GM21360 (cell line): ENCODE measurements at regions not wholly inside any gene's neighbourhood (a gene's known extent, or its start where the extent isn't known, plus 50 kb on each side); places are given as distances from the start of the nearest gene placed in this dataset.
"Not testable (repeated sequence)": the region's sequence is repeated elsewhere in the genome, so short reads cannot be mapped to it uniquely, and the experiment has no call there.

Experiments used
- ATAC-seq: cut with Tn5 transposase; IDR thresholded peaks from one replicate; pipeline ENCODE4 v1.9.1; 2021; ENCODE audit warnings: mild to moderate bottlenecking, moderate library complexity; ENCODE audit not compliant: unreplicated experiment

GRCh38 chr5:173667702-173668101 is 51.3 kb upstream of the BOD1 start:
- ATAC-seq, result no peak

GRCh38 chr5:173668245-173668800 is 51.9 kb upstream of the BOD1 start:
- no peak for ATAC-seq

GRCh38 chr5:173668910-173669309 is 52.5 kb upstream of the BOD1 start:
- no peak for ATAC-seq

- ATAC-seq, result no peak
Measured at GRCh38 chr5:173669483-173669882, 53.0 kb upstream of the BOD1 start.

- ATAC-seq, result no peak
Measured at GRCh38 chr5:173670130-173670651, 53.7 kb upstream of the BOD1 start.

- ATAC-seq, result no peak
Measured at GRCh38 chr5:173670791-173671120, 54.3 kb upstream of the BOD1 start.

GRCh38 chr5:173671121-173671949 is 54.9 kb upstream of the BOD1 start:
- no peak for ATAC-seq

- ATAC-seq, result no peak
Measured at GRCh38 chr5:173672166-173672565, 55.7 kb upstream of the BOD1 start.

- ATAC-seq, result no peak
Measured at GRCh38 chr5:173672891-173673290, 56.4 kb upstream of the BOD1 start.

GRCh38 chr5:173673295-173674101 is 57.0 kb upstream of the BOD1 start:
- ATAC-seq, result no peak

GRCh38 chr5:173675287-173675996 is 59.0 kb upstream of the BOD1 start:
- ATAC-seq, result no peak

GRCh38 chr5:173676375-173676774 is 59.9 kb upstream of the BOD1 start:
- ATAC-seq, result no peak

GRCh38 chr5:173677125-173677672 is 60.7 kb upstream of the BOD1 start:
- ATAC-seq, result no peak

- peak; percentile 44 for ATAC-seq
Measured at GRCh38 chr5:173679909-173680630, 63.6 kb upstream of the BOD1 start.

GRCh38 chr5:173680660-173681242 is 64.3 kb upstream of the BOD1 start:
- ATAC-seq, result peak; percentile 60

- no peak for ATAC-seq
Measured at GRCh38 chr5:173682313-173682712, 65.9 kb upstream of the BOD1 start.

GRCh38 chr5:173684535-173684934 is 68.1 kb upstream of the BOD1 start:
- ATAC-seq, result not testable (repeated sequence)

- ATAC-seq, result no peak
Measured at GRCh38 chr5:173686950-173687349, 70.5 kb upstream of the BOD1 start.

GRCh38 chr5:173688703-173689102 is 72.3 kb upstream of the BOD1 start:
- ATAC-seq, result no peak
